DMS 273 treated with DMSO at 0.1 percent for 48 hours (cell line): ENCODE measurements at regions not wholly inside any gene's neighbourhood (a gene's known extent, or its start where the extent isn't known, plus 50 kb on each side); places are given as distances from the start of the nearest gene placed in this dataset.

ENCODE experiments used
- DNase-seq: peaks from one replicate; lab custom pipeline; 2025; lab: John Stamatoyannopoulos, UW

- DNase-seq = no peak
Measured at GRCh38 chr13:90738881-90739280, 608.6 kb upstream of the MIR17HG start.

DNA sequence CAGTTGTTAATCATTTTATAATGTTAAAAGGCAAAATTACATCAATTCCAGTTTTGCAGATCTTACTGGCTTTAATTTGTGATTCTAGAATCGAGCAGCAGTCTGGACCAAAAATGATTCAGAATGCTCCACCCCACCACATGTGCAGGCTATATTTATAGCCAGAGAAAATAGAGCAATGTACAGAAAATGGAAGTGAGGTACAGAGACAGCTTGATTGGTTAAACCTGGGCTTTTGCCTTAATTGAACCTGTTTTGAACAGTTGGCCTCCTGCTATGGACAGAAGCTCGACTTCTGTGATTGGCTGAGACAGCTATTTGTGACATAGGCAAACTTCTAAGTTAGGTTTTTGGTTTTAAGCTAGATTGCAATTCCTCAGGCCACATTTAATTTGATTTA is 607.4 kb upstream of the MIR17HG start:
- no peak for DNase-seq

DNA sequence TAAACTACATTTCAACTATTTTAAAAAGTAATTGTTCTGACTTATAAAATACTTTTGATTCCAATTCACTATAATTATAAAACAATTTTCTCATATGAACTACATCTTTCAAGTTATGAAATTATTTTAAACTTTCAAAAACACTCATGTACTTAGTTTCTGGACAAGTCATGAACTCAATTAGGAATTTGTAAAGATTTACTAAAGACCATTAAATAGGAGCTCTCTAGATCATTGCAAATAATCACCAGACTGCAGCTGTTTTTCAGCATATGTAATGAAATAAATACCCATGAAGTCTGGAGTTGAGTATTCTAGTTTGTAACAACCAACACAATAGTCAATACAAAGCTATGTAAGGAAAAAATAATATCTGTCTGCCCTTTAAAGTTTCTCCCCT is 605.1 kb upstream of the MIR17HG start:
- no peak for DNase-seq

GRCh38 chr13:90746230-90746629 is 601.3 kb upstream of the MIR17HG start:
- DNase-seq = no peak

DNA sequence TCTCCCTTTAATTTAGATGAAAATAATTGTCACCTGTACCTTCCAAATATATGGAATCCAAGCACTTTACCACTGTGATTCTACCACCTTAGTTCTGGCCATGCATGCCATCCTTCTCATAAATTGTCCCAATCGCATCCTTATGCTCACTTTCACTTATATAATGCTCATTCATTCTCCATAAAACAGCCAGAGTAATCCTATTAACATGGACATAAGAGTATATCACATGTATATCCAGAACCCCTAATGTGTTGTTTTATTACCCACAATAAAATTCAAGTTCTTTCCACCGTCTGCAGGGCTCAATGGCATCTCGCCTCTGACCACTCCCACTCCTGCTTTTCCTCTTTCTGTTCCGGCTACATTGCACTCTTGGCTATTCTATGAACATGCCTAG is 597.5 kb upstream of the MIR17HG start:
- no peak for DNase-seq

DNA sequence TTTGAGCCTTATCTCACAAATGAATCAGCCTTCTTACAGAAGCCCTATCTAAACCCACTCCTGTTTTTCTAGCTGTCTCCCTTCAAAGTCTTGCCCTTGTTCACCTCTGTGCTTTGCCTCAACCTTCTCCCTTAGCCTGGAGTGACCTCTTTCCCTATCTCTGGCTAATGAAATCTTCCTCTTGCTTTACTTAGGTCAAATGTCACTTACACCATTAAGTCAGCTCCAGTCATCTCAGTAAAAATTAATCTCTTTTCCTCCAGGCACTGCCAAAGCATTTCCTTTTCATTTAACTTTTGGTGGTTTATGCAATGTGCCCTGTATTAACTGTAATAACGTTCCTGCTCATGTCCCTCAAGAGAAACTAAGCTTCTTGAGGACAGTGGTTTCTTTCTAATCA is 596.5 kb upstream of the MIR17HG start:
- DNase-seq = no peak

- no peak for DNase-seq
Measured at GRCh38 chr13:90752070-90752469, 595.4 kb upstream of the MIR17HG start.

- no peak for DNase-seq
Measured at GRCh38 chr13:90757127-90757680, 590.3 kb upstream of the MIR17HG start.

DNA sequence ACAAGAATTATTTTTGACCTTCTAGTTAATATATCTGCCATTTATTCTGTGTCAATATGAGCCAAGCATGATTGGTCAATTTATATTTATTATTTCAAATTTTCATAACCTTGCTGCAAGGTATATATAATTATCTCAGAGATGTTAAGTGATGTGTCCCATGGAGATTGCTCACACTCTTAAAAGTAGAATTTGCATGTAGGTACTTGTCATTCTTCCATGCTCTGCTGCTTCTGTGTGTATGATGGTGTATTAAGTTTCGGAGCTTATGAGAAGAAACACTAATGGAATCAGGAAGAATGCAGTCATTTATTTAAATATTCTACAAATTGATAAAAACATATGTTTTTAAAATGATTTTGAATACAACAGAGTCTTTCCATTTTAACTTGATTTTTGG is 586.8 kb upstream of the MIR17HG start:
- no peak for DNase-seq

GRCh38 chr13:90763476-90764150 is 583.9 kb upstream of the MIR17HG start:
- no peak for DNase-seq

GRCh38 chr13:90766386-90766902 is 581.0 kb upstream of the MIR17HG start:
- DNase-seq = no peak

DNA sequence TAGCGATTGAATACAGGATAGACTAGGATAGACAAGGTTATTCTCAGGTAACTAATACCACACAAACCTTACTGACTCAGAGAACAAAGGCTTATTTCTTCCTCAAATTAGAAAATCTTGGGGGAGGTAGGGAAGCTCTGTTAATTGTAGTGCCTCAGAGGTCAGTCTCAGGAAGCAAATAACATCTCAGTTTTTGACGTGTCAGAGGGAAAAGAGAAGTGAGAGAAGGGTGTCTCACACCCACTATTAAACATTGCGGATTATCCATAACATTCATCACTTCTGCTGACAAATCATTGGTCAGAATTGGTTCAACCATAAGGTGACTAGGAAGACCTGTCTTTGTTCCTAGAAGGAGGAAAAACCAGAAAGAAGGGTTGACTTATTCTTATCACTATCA is 579.4 kb upstream of the MIR17HG start:
- DNase-seq = no peak

DNA sequence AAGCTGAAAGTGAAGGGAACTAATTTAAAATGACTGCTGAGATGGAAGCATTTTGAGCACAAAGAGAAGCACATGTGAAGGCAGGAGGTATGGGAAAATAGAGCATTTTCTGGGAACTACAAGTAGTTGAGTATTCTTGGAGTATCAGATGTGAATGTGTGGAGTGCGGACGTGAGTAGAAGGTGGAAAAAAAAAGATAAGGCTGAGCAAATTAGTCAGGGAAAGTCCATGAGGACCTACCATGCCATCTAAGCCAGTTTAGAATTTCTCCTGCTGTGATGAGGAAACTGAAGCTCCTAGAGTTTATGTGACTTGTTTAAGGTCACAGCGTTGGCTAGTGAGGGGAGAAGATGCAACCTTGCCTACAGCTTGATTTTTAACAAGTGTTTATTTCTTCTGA is 578.1 kb upstream of the MIR17HG start:
- no peak for DNase-seq

- DNase-seq = no peak
Measured at GRCh38 chr13:90770334-90770733, 577.2 kb upstream of the MIR17HG start.

GRCh38 chr13:90773681-90774080 is 573.8 kb upstream of the MIR17HG start:
- DNase-seq = no peak

- DNase-seq = no peak
Measured at GRCh38 chr13:90776051-90776748, 571.3 kb upstream of the MIR17HG start.

GRCh38 chr13:90783273-90783672 is 564.2 kb upstream of the MIR17HG start:
- no peak for DNase-seq

GRCh38 chr13:90787007-90787406 is 560.5 kb upstream of the MIR17HG start:
- DNase-seq = no peak

DNA sequence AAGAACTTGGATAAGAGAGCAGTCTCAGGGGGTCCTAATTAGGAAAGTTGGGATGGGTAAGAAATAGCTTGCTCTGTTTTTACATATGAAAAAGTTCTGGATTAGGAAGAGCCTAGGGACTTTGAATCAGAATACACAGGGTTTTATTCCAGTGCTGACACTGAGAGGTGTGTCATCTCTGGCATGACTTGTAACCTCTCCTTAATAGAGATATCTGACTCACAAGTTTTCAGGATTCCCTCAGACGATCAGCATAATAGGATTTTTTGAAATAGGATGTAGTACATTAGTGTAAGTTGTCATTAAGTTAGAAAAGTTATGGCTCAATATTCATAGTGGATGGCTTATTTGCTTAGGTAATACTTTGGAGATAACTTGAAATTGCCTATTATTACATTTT is 555.2 kb upstream of the MIR17HG start:
- no peak for DNase-seq

- no peak for DNase-seq
Measured at GRCh38 chr13:90793261-90793820, 554.1 kb upstream of the MIR17HG start.

DNA sequence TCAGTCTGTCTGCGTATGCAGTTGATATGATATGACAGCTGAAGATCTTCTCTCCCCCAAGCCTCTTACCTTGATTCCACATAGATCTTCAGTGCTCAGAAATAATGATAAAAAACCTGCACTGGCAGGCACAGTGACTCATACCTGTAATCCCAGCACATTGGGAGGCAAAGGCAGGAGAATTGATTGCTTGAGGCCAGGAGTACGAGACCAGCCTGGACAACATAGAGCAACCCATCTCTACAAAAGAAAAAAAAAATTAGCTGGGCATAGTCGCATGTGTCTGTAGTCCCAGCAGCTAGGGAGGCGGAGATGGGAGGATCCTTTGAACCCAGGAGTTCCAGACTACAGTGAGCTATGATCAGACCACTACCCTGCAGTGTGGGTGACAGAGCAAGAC is 551.0 kb upstream of the MIR17HG start:
- DNase-seq = no peak

- no peak for DNase-seq
Measured at GRCh38 chr13:90797335-90797734, 550.2 kb upstream of the MIR17HG start.

GRCh38 chr13:90798381-90798780 is 549.1 kb upstream of the MIR17HG start:
- DNase-seq = no peak
